GM10266 (cell line): ENCODE measurements at regions not wholly inside any gene's neighbourhood (a gene's known extent, or its start where the extent isn't known, plus 50 kb on each side); places are given as distances from the start of the nearest gene placed in this dataset.
A peak's percentile ranks its signal among the peaks of the same experiment; 100 is the strongest.

Source experiments
- DNase-seq: peaks from one replicate; pipeline ENCODE4 v3.0.0; 2012; ENCODE audit errors: extremely low spot score
- CTCF ChIP-seq: IDR thresholded peaks from 2 replicates; pipeline ENCODE4 v1.5.1; 2012; ENCODE audit warnings: mild to moderate bottlenecking, low read depth; ENCODE audit not compliant: control insufficient read depth, insufficient read depth; ENCODE audit errors: missing control alignments

GRCh38 chr12:94875525-94875924 is 128.0 kb downstream of the NDUFA12 start:
- TF ChIP-seq CTCF: peak; percentile 74
- peak; percentile 77 for DNase-seq

- peak; percentile 26 for DNase-seq
- no peak for TF ChIP-seq CTCF
Measured at GRCh38 chr12:94874518-94875302, 128.8 kb downstream of the NDUFA12 start.

- peak; percentile 38 for TF ChIP-seq CTCF
- DNase-seq: no peak
Measured at GRCh38 chr12:94873734-94874517, 129.6 kb downstream of the NDUFA12 start.

GRCh38 chr12:94872971-94873733 is 130.3 kb downstream of the NDUFA12 start:
- TF ChIP-seq CTCF: no peak
- peak; percentile 90 for DNase-seq

GRCh38 chr12:94872671-94872970 is 130.9 kb downstream of the NDUFA12 start:
- no peak for DNase-seq
- no peak for TF ChIP-seq CTCF

GRCh38 chr12:94872007-94872653 is 131.4 kb downstream of the NDUFA12 start:
- TF ChIP-seq CTCF: no peak

More at GRCh38 chr12:94872007-94872653, 131.4 kb downstream of the NDUFA12 start:
- peak; percentile 24 for DNase-seq
